ELF-1 (cell line): ENCODE measurements at regions not wholly inside any gene's neighbourhood (a gene's known extent, or its start where the extent isn't known, plus 50 kb on each side); places are given as distances from the start of the nearest gene placed in this dataset.

ENCODE experiments used
- DNase-seq: peaks from one replicate; pipeline ENCODE4 v3.0.0-alpha.2; 2016; ENCODE audit warnings: low read depth, low spot score

- DNase-seq = no peak
Measured at GRCh38 chr13:97057176-97057575, 62.9 kb upstream of the OXGR1 start.

- DNase-seq = no peak
Measured at GRCh38 chr13:97058391-97058790, 64.1 kb upstream of the OXGR1 start.

- DNase-seq = no peak
Measured at GRCh38 chr13:97058926-97059325, 64.7 kb upstream of the OXGR1 start.

- DNase-seq = no peak
Measured at GRCh38 chr13:97067017-97067895, 73.0 kb upstream of the OXGR1 start.

GRCh38 chr13:97068151-97068550, 73.9 kb upstream of the OXGR1 start:
- DNase-seq = peak; percentile 12

GRCh38 chr13:97069050-97069815, 75.0 kb upstream of the OXGR1 start:
- DNase-seq = no peak

GRCh38 chr13:97072297-97072696, 78.0 kb upstream of the OXGR1 start:
- DNase-seq = no peak

- no peak for DNase-seq
Measured at GRCh38 chr13:97074618-97075017, 80.3 kb upstream of the OXGR1 start.

- peak; percentile 3 for DNase-seq
Measured at GRCh38 chr13:97076898-97077297, 82.6 kb upstream of the OXGR1 start.

GRCh38 chr13:97077341-97077740, 83.1 kb upstream of the OXGR1 start:
- DNase-seq = no peak

- no peak for DNase-seq
Measured at GRCh38 chr13:97079726-97080125, 85.5 kb upstream of the OXGR1 start.

- no peak for DNase-seq
Measured at GRCh38 chr13:97082461-97083207, 88.4 kb upstream of the OXGR1 start.

- no peak for DNase-seq
Measured at GRCh38 chr13:97091196-97091595, 96.9 kb upstream of the OXGR1 start.

- DNase-seq = no peak
Measured at GRCh38 chr13:97100821-97101220, 106.5 kb upstream of the OXGR1 start.

GRCh38 chr13:97101912-97102708, 107.8 kb upstream of the OXGR1 start:
- no peak for DNase-seq

GRCh38 chr13:97106323-97106722, 112.0 kb upstream of the OXGR1 start:
- no peak for DNase-seq

- no peak for DNase-seq
Measured at GRCh38 chr13:97107815-97108529, 113.7 kb upstream of the OXGR1 start.

GRCh38 chr13:97108530-97108900, 113.6 kb upstream of the MBNL2 start:
- no peak for DNase-seq

GRCh38 chr13:97109256-97109655, 112.9 kb upstream of the MBNL2 start:
- no peak for DNase-seq

GRCh38 chr13:97109841-97110492, 112.2 kb upstream of the MBNL2 start:
- peak; percentile 89 for DNase-seq
